Trophoblast cell (in vitro differentiated cells and primary cell): ENCODE measurements at regions not wholly inside any gene's neighbourhood (a gene's known extent, or its start where the extent isn't known, plus 50 kb on each side); places are given as distances from the start of the nearest gene placed in this dataset.

Experiments used
- DNase-seq, 2 donors: peaks; one replicate each; pipeline ENCODE4 v3.0.0-alpha.2; 2016
- H2AFZ ChIP-seq: 2 replicates; pipeline ENCODE4 v1.6.1; 2013; ENCODE audit warnings: low read length, moderate library complexity, mild to moderate bottlenecking; ENCODE audit not compliant: insufficient read depth, poor library complexity
- H2AK5ac ChIP-seq: 2 replicates; pipeline ENCODE4 v1.6.1; 2013; ENCODE audit warnings: mild to moderate bottlenecking, low read length
- H2BK120ac ChIP-seq: 2 replicates; pipeline ENCODE4 v1.6.1; 2013; ENCODE audit warnings: low read length, mild to moderate bottlenecking, moderate library complexity; ENCODE audit not compliant: insufficient read depth, poor library complexity
- H2BK12ac ChIP-seq: 2 replicates; pipeline ENCODE4 v1.6.1; 2013; ENCODE audit warnings: mild to moderate bottlenecking, low read length, moderate library complexity
- H2BK5ac ChIP-seq: 2 replicates; pipeline ENCODE4 v1.6.1; 2013; ENCODE audit warnings: low read length, low read depth, moderate library complexity, mild to moderate bottlenecking; ENCODE audit not compliant: poor library complexity
- H3K14ac ChIP-seq: 2 replicates; pipeline ENCODE4 v1.6.1; 2013; ENCODE audit warnings: mild to moderate bottlenecking, low read length
- H3K18ac ChIP-seq: 2 replicates; pipeline ENCODE4 v1.6.1; 2013; ENCODE audit warnings: mild to moderate bottlenecking, low read length
- H3K23ac ChIP-seq: 2 replicates; pipeline ENCODE4 v1.6.1; 2013; ENCODE audit warnings: low read length
- H3K27ac ChIP-seq: 2 replicates; pipeline ENCODE4 v1.5.1; 2013; ENCODE audit warnings: low read depth, mild to moderate bottlenecking, inconsistent platforms, low read length, moderate library complexity
- H3K27me3 ChIP-seq: 2 replicates; pipeline ENCODE4 v1.6.1; 2013; ENCODE audit warnings: inconsistent platforms, mild to moderate bottlenecking, low read length, moderate library complexity; ENCODE audit not compliant: insufficient read depth
- H3K36me3 ChIP-seq, 2 experiments: 1 replicate in 1 of 2; 2 replicates in 1 of 2; pipeline ENCODE4 v1.6.1; 2013; ENCODE audit warnings: low read length in 2 of 2, mild to moderate bottlenecking in 2 of 2, moderate library complexity in 1 of 2; ENCODE audit not compliant: insufficient read depth in 2 of 2, control insufficient read depth in 1 of 2
- H3K4ac ChIP-seq: 2 replicates; pipeline ENCODE4 v1.6.1; 2013; ENCODE audit warnings: low read depth, mild to moderate bottlenecking, low read length, moderate library complexity
- H3K4me1 ChIP-seq, 2 experiments: 1 replicate in 1 of 2; 2 replicates in 1 of 2; pipeline ENCODE4 v1.6.1; 2013; ENCODE audit warnings: low read length in 2 of 2, mild to moderate bottlenecking in 2 of 2, moderate library complexity in 1 of 2; ENCODE audit not compliant: insufficient read depth in 2 of 2, control insufficient read depth in 1 of 2
- H3K4me2 ChIP-seq: 2 replicates; pipeline ENCODE4 v1.6.1; 2013; ENCODE audit warnings: inconsistent platforms, mild to moderate bottlenecking, low read length, moderate library complexity
- H3K4me3 ChIP-seq: 2 replicates; pipeline ENCODE4 v1.5.1; 2013; ENCODE audit warnings: mild to moderate bottlenecking, low read depth, low read length, inconsistent platforms
- H3K79me1 ChIP-seq: one replicate; pipeline ENCODE4 v1.6.1; 2013; ENCODE audit warnings: low read length
- H3K79me2 ChIP-seq: 2 replicates; pipeline ENCODE4 v1.6.1; 2013; ENCODE audit warnings: low read length, mild to moderate bottlenecking; ENCODE audit not compliant: control insufficient read depth, insufficient read depth, poor library complexity
- H3K9ac ChIP-seq: 2 replicates; pipeline ENCODE4 v1.6.1; 2013; ENCODE audit warnings: mild to moderate bottlenecking, low read length
- H3K9me3 ChIP-seq: 2 replicates; pipeline ENCODE4 v1.6.1; 2013; ENCODE audit warnings: low read depth, mild to moderate bottlenecking, control low read depth, inconsistent platforms, low read length; ENCODE audit not compliant: insufficient read depth
- H4K12ac ChIP-seq: 2 replicates; pipeline ENCODE4 v1.6.1; 2013; ENCODE audit warnings: low read depth, mild to moderate bottlenecking, low read length, moderate library complexity
- H4K8ac ChIP-seq: 2 replicates; pipeline ENCODE4 v1.6.1; 2013; ENCODE audit warnings: low read depth, mild to moderate bottlenecking, low read length, moderate library complexity
- H4K91ac ChIP-seq: one replicate; pipeline ENCODE4 v1.6.1; 2013; ENCODE audit warnings: low read depth, mild to moderate bottlenecking, low read length, moderate library complexity
- WGBS: extraction: QIAGEN DNeasy Blood & Tissue Kit; methylation state at CpG from one replicate; pipeline ENCODE4 v1.1.7; 2013; ENCODE audit warnings: missing lambda C conversion rate; ENCODE audit not compliant: insufficient read length, insufficient coverage; ENCODE audit errors: extremely low coverage; 5-methylcytosine and 5-hydroxymethylcytosine counted together

GRCh38 chr16:65449526-65449925 is 327.7 kb upstream of the CDH11 start:
- no peak overlapping the region for H4K12ac ChIP-seq
- H3K36me3 ChIP-seq, result no peaks in the 10 kb centered on the region
- no peak overlapping the region for H4K91ac ChIP-seq
- no peak overlapping the region for H4K8ac ChIP-seq
- DNase-seq, result no peak
- no peaks in the 10 kb centered on the region for H3K27me3 ChIP-seq
- H2AK5ac ChIP-seq, result no peak overlapping the region
- no peak overlapping the region for H2BK5ac ChIP-seq
- H2AFZ ChIP-seq, result no peak overlapping the region
- H3K4me1 ChIP-seq, result no peaks in the 10 kb centered on the region
- H3K18ac ChIP-seq, result no peak overlapping the region
- WGBS, result no CpG with 5 or more reads among the region's 1 CpG
- no peak overlapping the region for H3K4ac ChIP-seq
- H3K23ac ChIP-seq, result no peak overlapping the region
- no peak overlapping the region for H3K4me2 ChIP-seq
- no peak overlapping the region for H3K14ac ChIP-seq
- H3K79me1 ChIP-seq, result no peaks in the 10 kb centered on the region
- H3K27ac ChIP-seq, result no peak overlapping the region
- H2BK120ac ChIP-seq, result no peak overlapping the region
- H3K4me3 ChIP-seq, result no peak overlapping the region
- H3K9me3 ChIP-seq, result peaks cover 2% of the 10 kb centered on the region
- no peak overlapping the region for H2BK12ac ChIP-seq
- no peak overlapping the region for H3K9ac ChIP-seq
- no peaks in the 10 kb centered on the region for H3K79me2 ChIP-seq

- Histone ChIP-seq H4K91ac (no peak overlapping the region), H2AFZ (no peak overlapping the region), H3K4me2 (no peak overlapping the region), H3K14ac (no peak overlapping the region), H3K9ac (no peak overlapping the region), H3K4ac (no peak overlapping the region), H4K8ac (no peak overlapping the region), H3K79me2 (no peaks in the 10 kb centered on the region), H2BK5ac (no peak overlapping the region), H3K27me3 (no peaks in the 10 kb centered on the region), H3K4me1 (no peaks in the 10 kb centered on the region), H3K27ac (no peak overlapping the region), H3K18ac (no peak overlapping the region), H3K36me3 (no peaks in the 10 kb centered on the region), H2BK12ac (no peak overlapping the region), H3K4me3 (no peak overlapping the region), H2BK120ac (no peak overlapping the region), H3K9me3 (peaks cover 2% of the 10 kb centered on the region), H2AK5ac (no peak overlapping the region), H3K79me1 (no peaks in the 10 kb centered on the region), H3K23ac (no peak overlapping the region), H4K12ac (no peak overlapping the region)
- DNase-seq, result no peak
- WGBS, result no CpG with 5 or more reads among the region's 2 CpGs
Observed at GRCh38 chr16:65446427-65446826, 324.6 kb upstream of the CDH11 start.

GRCh38 chr16:65445313-65446260 is 323.7 kb upstream of the CDH11 start:
- no peak overlapping the region for H4K91ac ChIP-seq
- no peak overlapping the region for H3K9ac ChIP-seq
- H2AFZ ChIP-seq, result no peak overlapping the region
- H2BK5ac ChIP-seq, result no peak overlapping the region
- H3K79me2 ChIP-seq, result no peaks in the 10 kb centered on the region
- H3K36me3 ChIP-seq, result no peaks in the 10 kb centered on the region
- H3K79me1 ChIP-seq, result no peaks in the 10 kb centered on the region
- H3K4me1 ChIP-seq, result no peaks in the 10 kb centered on the region
- H3K23ac ChIP-seq, result no peak overlapping the region
- no peak overlapping the region for H2BK120ac ChIP-seq
- H3K27me3 ChIP-seq, result no peaks in the 10 kb centered on the region
- peaks cover 2% of the 10 kb centered on the region for H3K9me3 ChIP-seq
- no peak overlapping the region for H2BK12ac ChIP-seq
- H3K4me3 ChIP-seq, result no peak overlapping the region
- H3K14ac ChIP-seq, result no peak overlapping the region
- no peak overlapping the region for H4K8ac ChIP-seq
- no peak overlapping the region for H2AK5ac ChIP-seq
- H4K12ac ChIP-seq, result no peak overlapping the region
- H3K27ac ChIP-seq, result no peak overlapping the region
- DNase-seq, result no peak
- WGBS, result no CpG with 5 or more reads among the region's 1 CpG
- no peak overlapping the region for H3K18ac ChIP-seq
- no peak overlapping the region for H3K4me2 ChIP-seq
- H3K4ac ChIP-seq, result no peak overlapping the region

GRCh38 chr16:65441501-65441900 is 319.6 kb upstream of the CDH11 start:
- no peak overlapping the region for H3K23ac ChIP-seq
- H2BK5ac ChIP-seq, result no peak overlapping the region
- no peak overlapping the region for H3K4me2 ChIP-seq
- no peak for DNase-seq
- no peak overlapping the region for H2BK12ac ChIP-seq
- no peak overlapping the region for H3K9ac ChIP-seq
- no peaks in the 10 kb centered on the region for H3K4me1 ChIP-seq
- H2AK5ac ChIP-seq, result no peak overlapping the region
- H2AFZ ChIP-seq, result no peak overlapping the region
- no peak overlapping the region for H4K8ac ChIP-seq
- H3K18ac ChIP-seq, result no peak overlapping the region
- no peaks in the 10 kb centered on the region for H3K79me2 ChIP-seq
- no peaks in the 10 kb centered on the region for H3K79me1 ChIP-seq
- H3K4ac ChIP-seq, result no peak overlapping the region
- no peak overlapping the region for H3K14ac ChIP-seq
- no peak overlapping the region for H2BK120ac ChIP-seq
- no peak overlapping the region for H3K27ac ChIP-seq
- no CpG with 5 or more reads among the region's 2 CpGs for WGBS
- H3K27me3 ChIP-seq, result no peaks in the 10 kb centered on the region
- H3K9me3 ChIP-seq, result no peaks in the 10 kb centered on the region
- H4K91ac ChIP-seq, result no peak overlapping the region
- H4K12ac ChIP-seq, result no peak overlapping the region
- no peaks in the 10 kb centered on the region for H3K36me3 ChIP-seq
- no peak overlapping the region for H3K4me3 ChIP-seq
